Peyer's patch (tissue), 4 donors: ENCODE measurements at regions not wholly inside any gene's neighbourhood (a gene's known extent, or its start where the extent isn't known, plus 50 kb on each side); places are given as distances from the start of the nearest gene placed in this dataset.

Experiments
- POLR2A ChIP-seq, 2 donors: fragments of 450-650 bp; IDR thresholded peaks; one replicate each; pipeline ENCODE4 v1.5.1; 2017; ENCODE audit warnings: antibody characterized with exemption in 2 of 2, mild to moderate bottlenecking in 2 of 2, moderate library complexity in 2 of 2
- TF ChIP-seq, protein P1 (sequence below), 6 experiments: fragments of 450-650 bp in 4 of 6; fragments of 200-600 bp in 2 of 6; sonication (generic) in 1 of 6; IDR thresholded peaks; one replicate each; pipeline ENCODE4 v1.5.1; 2017 to 2019; ENCODE audit warnings: antibody characterized with exemption in 6 of 6, mild to moderate bottlenecking in 3 of 6, moderate library complexity in 1 of 6

GRCh38 chr17:74043976-74044375, 159.5 kb upstream of the RPL38 start:
- TF ChIP-seq, protein P1, sequence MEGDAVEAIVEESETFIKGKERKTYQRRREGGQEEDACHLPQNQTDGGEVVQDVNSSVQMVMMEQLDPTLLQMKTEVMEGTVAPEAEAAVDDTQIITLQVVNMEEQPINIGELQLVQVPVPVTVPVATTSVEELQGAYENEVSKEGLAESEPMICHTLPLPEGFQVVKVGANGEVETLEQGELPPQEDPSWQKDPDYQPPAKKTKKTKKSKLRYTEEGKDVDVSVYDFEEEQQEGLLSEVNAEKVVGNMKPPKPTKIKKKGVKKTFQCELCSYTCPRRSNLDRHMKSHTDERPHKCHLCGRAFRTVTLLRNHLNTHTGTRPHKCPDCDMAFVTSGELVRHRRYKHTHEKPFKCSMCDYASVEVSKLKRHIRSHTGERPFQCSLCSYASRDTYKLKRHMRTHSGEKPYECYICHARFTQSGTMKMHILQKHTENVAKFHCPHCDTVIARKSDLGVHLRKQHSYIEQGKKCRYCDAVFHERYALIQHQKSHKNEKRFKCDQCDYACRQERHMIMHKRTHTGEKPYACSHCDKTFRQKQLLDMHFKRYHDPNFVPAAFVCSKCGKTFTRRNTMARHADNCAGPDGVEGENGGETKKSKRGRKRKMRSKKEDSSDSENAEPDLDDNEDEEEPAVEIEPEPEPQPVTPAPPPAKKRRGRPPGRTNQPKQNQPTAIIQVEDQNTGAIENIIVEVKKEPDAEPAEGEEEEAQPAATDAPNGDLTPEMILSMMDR (IDR thresholded peaks at IDR 0.05) = no peak
- TF ChIP-seq POLR2A (IDR thresholded peaks at IDR 0.05) = no peak
